GM20000 (cell line): ENCODE measurements at regions not wholly inside any gene's neighbourhood (a gene's known extent, or its start where the extent isn't known, plus 50 kb on each side); places are given as distances from the start of the nearest gene placed in this dataset.
A peak's percentile ranks its signal among the peaks of the same experiment; 100 is the strongest.

Source experiments
- DNase-seq: peaks from one replicate; pipeline ENCODE4 v3.0.0; 2012; ENCODE audit warnings: low spot score
- CTCF ChIP-seq: IDR thresholded peaks from 2 replicates; pipeline ENCODE4 v1.5.1; 2012; ENCODE audit warnings: mild to moderate bottlenecking, control low read depth; ENCODE audit errors: extremely low read depth, missing control alignments

GRCh38 chr11:23112390-23112789, 252.1 kb upstream of the CCDC179 start:
- TF ChIP-seq CTCF: no peak
- no peak for DNase-seq

GRCh38 chr11:23112987-23113886, 253.0 kb upstream of the CCDC179 start:
- peak; percentile 34 for DNase-seq
- peak; percentile 41 for TF ChIP-seq CTCF

- DNase-seq: no peak
Observed at GRCh38 chr11:23113887-23114216, 253.6 kb upstream of the CCDC179 start.

GRCh38 chr11:23123753-23124152, 263.5 kb upstream of the CCDC179 start:
- TF ChIP-seq CTCF: no peak

More at GRCh38 chr11:23113887-23114216, 253.6 kb upstream of the CCDC179 start:
- no peak for TF ChIP-seq CTCF

GRCh38 chr11:23124249-23124648, 264.0 kb upstream of the CCDC179 start:
- TF ChIP-seq CTCF: no peak
- DNase-seq: no peak

More at GRCh38 chr11:23123753-23124152, 263.5 kb upstream of the CCDC179 start:
- no peak for DNase-seq

GRCh38 chr11:23124996-23125395, 264.7 kb upstream of the CCDC179 start:
- DNase-seq: no peak
- TF ChIP-seq CTCF: no peak

- TF ChIP-seq CTCF: no peak
- no peak for DNase-seq
Observed at GRCh38 chr11:23127706-23128105, 267.4 kb upstream of the CCDC179 start.
